K562 (cell line): ENCODE measurements at regions not wholly inside any gene's neighbourhood (a gene's known extent, or its start where the extent isn't known, plus 50 kb on each side); places are given as distances from the start of the nearest gene placed in this dataset.

Experiments
- ATAC-seq: fragments of 200-7000 bp; cut with Tn5 transposase; 3 replicates; pipeline ENCODE4 v1.9.1; 2020; ENCODE audit warnings: moderate library complexity
- BruUV-seq: library from RNA; stranded (reverse); fragments of 400-500 nt; replicated peaks from 2 replicates; lab custom pipeline; 2021; lab: Mats Ljungman, UMichigan
- CTCF ChIA-PET: fragments of 300-600 bp; formaldehyde crosslinking; extraction: SDS; loops from one replicate; lab custom pipeline; 2021; ENCODE audit warnings: low intra/inter-chr PET ratio; lab: Yijun Ruan, JAX
- POLR2A ChIA-PET: fragments of 300-600, 350-650 bp; sonication (Branson Sonifier 250); formaldehyde crosslinking; extraction: SDS; loops from one replicate; lab custom pipeline; 2021; ENCODE audit warnings: antibody characterized with exemption, inconsistent platforms; lab: Yijun Ruan, JAX
- DNase-seq, 4 experiments: peaks; one replicate each; pipeline versions ENCODE4 v3.0.0 to v3.0.0-alpha.2; 2011 to 2018; ENCODE audit warnings: low spot score in 3 of 4, mixed read lengths in 3 of 4; ENCODE audit errors: extremely low read depth in 1 of 4
- FAIRE-seq: peaks from 2 replicates; lab custom pipeline; 2011; peaks lifted over from hg19 to GRCh38; lab: Jason Lieb, UNC
- H2AFZ ChIP-seq: 2 replicates; pipeline ENCODE4 v1.6.0; 2011; ENCODE audit warnings: low read depth, low read length, control low read depth, inconsistent platforms
- H3K27ac ChIP-seq: fragments of 200-600 bp; 3 replicates; pipeline ENCODE4 v1.8.0; 2011; ENCODE audit warnings: low read depth, mild to moderate bottlenecking, control low read depth, inconsistent platforms, low read length, moderate library complexity, mixed read lengths; ENCODE audit errors: extremely low read depth
- H3K27me3 ChIP-seq, 2 experiments: fragments of 300-600 bp in 1 of 2; 2 replicates in 1 of 2; 3 replicates in 1 of 2; pipeline versions ENCODE4 v1.6.0 to v1.8.0; 2011; ENCODE audit warnings: inconsistent platforms in 2 of 2, low read length in 2 of 2, mild to moderate bottlenecking in 1 of 2, mixed read lengths in 1 of 2, moderate library complexity in 1 of 2; ENCODE audit not compliant: control insufficient read depth in 2 of 2, insufficient read depth in 2 of 2
- H3K36me3 ChIP-seq: fragments of 300-600 bp; 3 replicates; pipeline ENCODE4 v1.8.0; 2011; ENCODE audit warnings: mild to moderate bottlenecking, low read length, inconsistent platforms; ENCODE audit not compliant: control insufficient read depth, insufficient read depth
- H3K4me1 ChIP-seq, 2 experiments: fragments of 200-600 bp in 1 of 2; replicated peaks in 1 of 2; 2 replicates in 1 of 2; 3 replicates in 1 of 2; pipeline versions ENCODE4 v1.5.1 to v1.8.0; 2011; ENCODE audit warnings: inconsistent platforms in 2 of 2, low read length in 2 of 2, mild to moderate bottlenecking in 1 of 2, mixed read lengths in 1 of 2, moderate library complexity in 1 of 2; ENCODE audit not compliant: control insufficient read depth in 2 of 2, insufficient read depth in 2 of 2
- H3K4me2 ChIP-seq: 2 replicates; pipeline ENCODE4 v1.6.1; 2011; ENCODE audit warnings: low read length, control low read depth, inconsistent platforms, mixed read lengths; ENCODE audit not compliant: insufficient read depth
- H3K4me3 ChIP-seq: fragments of 200-600 bp; sonication (generic), shearing (Covaris generic); 2 replicates; pipeline ENCODE4 v1.5.1; 2016; ENCODE audit warnings: control low read depth, inconsistent platforms
- H3K79me2 ChIP-seq: fragments of 200-600 bp; 3 replicates; pipeline ENCODE4 v1.8.0; 2011; ENCODE audit warnings: low read length, inconsistent platforms; ENCODE audit not compliant: control insufficient read depth, insufficient read depth
- H3K9ac ChIP-seq, 2 experiments: 2 replicates each; pipeline versions ENCODE4 v1.6.0 to v1.6.1; 2011; ENCODE audit warnings: low read depth in 2 of 2, low read length in 2 of 2, control low read depth in 1 of 2, inconsistent platforms in 1 of 2, mild to moderate bottlenecking in 1 of 2, mixed read lengths in 1 of 2; ENCODE audit not compliant: insufficient read depth in 1 of 2
- H3K9me1 ChIP-seq: one replicate; pipeline ENCODE4 v1.6.0; 2011; ENCODE audit warnings: inconsistent platforms, mild to moderate bottlenecking, low read length, moderate library complexity; ENCODE audit not compliant: control insufficient read depth, insufficient read depth
- H3K9me3 ChIP-seq: replicated peaks from 2 replicates; pipeline ENCODE4 v1.5.1; 2011; ENCODE audit warnings: low read depth, low read length, inconsistent platforms; ENCODE audit not compliant: control insufficient read depth, insufficient read depth
- H4K20me1 ChIP-seq: replicated peaks from 2 replicates; pipeline ENCODE4 v1.6.1; 2011; ENCODE audit warnings: low read length, inconsistent platforms, mixed read lengths; ENCODE audit not compliant: control insufficient read depth, insufficient read depth
- CREB3L1 ChIP-seq: fragments of 450-650 bp; IDR thresholded peaks from 2 replicates; pipeline ENCODE4 v1.6.1; 2014; ENCODE audit warnings: low read depth, mild to moderate bottlenecking, moderate library complexity, borderline replicate concordance
- EHMT2 ChIP-seq: fragments of 450-650 bp; IDR thresholded peaks from 2 replicates; pipeline ENCODE4 v1.6.1; 2018; ENCODE audit warnings: antibody characterized with exemption
- GABPB1 ChIP-seq: sonication (generic); formaldehyde crosslinking; IDR thresholded peaks from 2 replicates; pipeline ENCODE4 v1.8.0; 2022; ENCODE audit warnings: mild to moderate bottlenecking, missing genetic modification reagents
- MEIS2 ChIP-seq: fragments of 450-650 bp; IDR thresholded peaks from 2 replicates; pipeline ENCODE4 v1.6.1; 2014; ENCODE audit warnings: mild to moderate bottlenecking; ENCODE audit not compliant: partially characterized antibody
- NELFE ChIP-seq: IDR thresholded peaks from 2 replicates; pipeline ENCODE4 v1.6.1; 2011; ENCODE audit warnings: mild to moderate bottlenecking; ENCODE audit not compliant: insufficient read depth, insufficient read length
- NR3C1 ChIP-seq: sonication (generic); formaldehyde crosslinking; IDR thresholded peaks from 2 replicates; pipeline ENCODE4 v1.8.1; 2022; ENCODE audit warnings: missing genetic modification reagents
- PRMT5 ChIP-seq: sonication (generic); formaldehyde crosslinking; IDR thresholded peaks from 2 replicates; pipeline ENCODE4 v1.5.0; 2020; ENCODE audit warnings: missing genetic modification reagents
- STAT5B ChIP-seq: fragments of 250-450 bp; sonication (Bioruptor Pico); IDR thresholded peaks from 2 replicates; pipeline ENCODE4 v1.8.0; 2021; ENCODE audit warnings: mild to moderate bottlenecking, inconsistent platforms
- ZNF121 ChIP-seq: sonication (generic); formaldehyde crosslinking; conservative IDR thresholded peaks from 2 replicates; pipeline ENCODE4 v1.8.0; 2022; ENCODE audit warnings: missing genetic modification reagents
- ZNF695 ChIP-seq: fragments of 450-650 bp; formaldehyde crosslinking; IDR thresholded peaks from 2 replicates; pipeline ENCODE4 v1.4.0; 2020; ENCODE audit warnings: mild to moderate bottlenecking, moderate library complexity
- WGBS: fragments of 100-300 bp; shearing (Covaris generic); methylation state at CpG from one replicate; pipeline ENCODE4 v1.1.6; 2016; ENCODE audit warnings: low coverage, mixed read lengths; ENCODE audit not compliant: insufficient coverage; ENCODE audit errors: missing lambda C conversion rate; 5-methylcytosine and 5-hydroxymethylcytosine counted together
- in situ Hi-C: fragments of 300-500 bp; cut with MboI; formaldehyde crosslinking; loops from 4 replicates; pipeline ENCODE4 v1.15.0; 2018; ENCODE audit warnings: inconsistent platforms, mixed read lengths
- intact Hi-C: fragments of 100-400 bp; cut with micrococcal nuclease; formaldehyde crosslinking; loops from 2 replicates; pipeline ENCODE4 v1.14.2; 2022
- TF ChIP-seq, protein P1 (sequence below): fragments of 200-800 bp; sonication (Bioruptor generic); IDR thresholded peaks from 2 replicates; pipeline ENCODE4 v1.6.1; 2017; ENCODE audit warnings: missing genetic modification characterization, missing compliant biosample characterization

DNA sequence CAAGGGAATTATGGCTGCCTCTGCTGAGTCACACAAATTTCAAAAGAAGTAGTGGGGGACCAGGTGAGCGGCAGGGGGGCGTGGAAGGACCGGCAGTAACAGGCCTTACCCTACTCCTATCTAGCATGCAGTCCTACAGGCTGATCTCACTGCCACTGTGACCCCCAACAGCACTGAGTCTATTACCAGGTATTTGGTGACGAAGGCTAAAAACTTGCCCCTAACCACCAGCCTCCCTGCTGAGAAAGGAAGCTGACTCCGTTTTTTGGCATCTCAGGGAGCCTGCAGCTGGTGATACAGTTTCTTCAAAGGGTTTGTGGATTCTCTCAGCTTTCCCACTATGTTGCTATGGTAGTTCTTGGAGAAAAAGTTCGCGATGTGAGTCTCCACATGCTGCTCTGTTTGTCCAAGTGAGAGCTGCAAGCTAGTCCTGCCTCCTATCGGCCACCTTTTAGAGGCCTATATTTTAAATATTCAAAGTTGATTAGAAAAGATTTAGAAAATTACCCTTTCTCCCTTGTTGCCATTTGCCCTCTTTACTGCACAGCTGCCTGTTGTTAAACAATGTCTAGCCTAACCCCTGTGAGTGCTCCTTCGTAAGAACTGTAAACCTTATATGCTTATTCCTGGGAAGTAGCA lies 57.1 kb upstream of the SLCO1B1 start:
- no peak overlapping the region for H3K9ac ChIP-seq
- ATAC-seq: no peak
- no peaks in the 10 kb centered on the region for H4K20me1 ChIP-seq
- no peak overlapping the region for H3K4me3 ChIP-seq
- H3K9me3 ChIP-seq: no peaks in the 10 kb centered on the region
- no peak overlapping the region for H2AFZ ChIP-seq
- no peaks in the 10 kb centered on the region for H3K9me1 ChIP-seq
- H3K27ac ChIP-seq: no peak overlapping the region
- DNase-seq: no peak
- BruUV-seq: no TSS peak
- no peaks in the 10 kb centered on the region for H3K79me2 ChIP-seq
- no peak for FAIRE-seq
- no peaks in the 10 kb centered on the region for H3K36me3 ChIP-seq
- TF ChIP-seq NR3C1 (CRISPR knock-in tag) (no peak), EHMT2 (no peak), CREB3L1 (no peak), ZNF695 (CRISPR knock-in tag) (no peak), MEIS2 (no peak), STAT5B (CRISPR knock-in tag) (no peak), NELFE (no peak), GABPB1 (CRISPR knock-in tag) (no peak), PRMT5 (CRISPR knock-in tag) (no peak), ZNF121 (CRISPR knock-in tag) (no peak)
- TF ChIP-seq, protein P1, sequence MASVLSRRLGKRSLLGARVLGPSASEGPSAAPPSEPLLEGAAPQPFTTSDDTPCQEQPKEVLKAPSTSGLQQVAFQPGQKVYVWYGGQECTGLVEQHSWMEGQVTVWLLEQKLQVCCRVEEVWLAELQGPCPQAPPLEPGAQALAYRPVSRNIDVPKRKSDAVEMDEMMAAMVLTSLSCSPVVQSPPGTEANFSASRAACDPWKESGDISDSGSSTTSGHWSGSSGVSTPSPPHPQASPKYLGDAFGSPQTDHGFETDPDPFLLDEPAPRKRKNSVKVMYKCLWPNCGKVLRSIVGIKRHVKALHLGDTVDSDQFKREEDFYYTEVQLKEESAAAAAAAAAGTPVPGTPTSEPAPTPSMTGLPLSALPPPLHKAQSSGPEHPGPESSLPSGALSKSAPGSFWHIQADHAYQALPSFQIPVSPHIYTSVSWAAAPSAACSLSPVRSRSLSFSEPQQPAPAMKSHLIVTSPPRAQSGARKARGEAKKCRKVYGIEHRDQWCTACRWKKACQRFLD (CRISPR knock-in tag): no peak
- 0% methylated on average over 8 of the region's 9 CpGs for WGBS
- intact Hi-C loops (no loop called here), in situ Hi-C loops (no loop called here)
- no peaks in the 10 kb centered on the region for H3K27me3 ChIP-seq
- POLR2A ChIA-PET: no interaction called here
- no peak overlapping the region for H3K4me2 ChIP-seq
- CTCF ChIA-PET: no interaction called here
- H3K4me1 ChIP-seq: no peaks in the 10 kb centered on the region
